ENCODE measurements at regions not wholly inside any gene's neighbourhood (a gene's known extent, or its start where the extent isn't known, plus 50 kb on each side); places are given as distances from the start of the nearest gene placed in this dataset.

DNA sequence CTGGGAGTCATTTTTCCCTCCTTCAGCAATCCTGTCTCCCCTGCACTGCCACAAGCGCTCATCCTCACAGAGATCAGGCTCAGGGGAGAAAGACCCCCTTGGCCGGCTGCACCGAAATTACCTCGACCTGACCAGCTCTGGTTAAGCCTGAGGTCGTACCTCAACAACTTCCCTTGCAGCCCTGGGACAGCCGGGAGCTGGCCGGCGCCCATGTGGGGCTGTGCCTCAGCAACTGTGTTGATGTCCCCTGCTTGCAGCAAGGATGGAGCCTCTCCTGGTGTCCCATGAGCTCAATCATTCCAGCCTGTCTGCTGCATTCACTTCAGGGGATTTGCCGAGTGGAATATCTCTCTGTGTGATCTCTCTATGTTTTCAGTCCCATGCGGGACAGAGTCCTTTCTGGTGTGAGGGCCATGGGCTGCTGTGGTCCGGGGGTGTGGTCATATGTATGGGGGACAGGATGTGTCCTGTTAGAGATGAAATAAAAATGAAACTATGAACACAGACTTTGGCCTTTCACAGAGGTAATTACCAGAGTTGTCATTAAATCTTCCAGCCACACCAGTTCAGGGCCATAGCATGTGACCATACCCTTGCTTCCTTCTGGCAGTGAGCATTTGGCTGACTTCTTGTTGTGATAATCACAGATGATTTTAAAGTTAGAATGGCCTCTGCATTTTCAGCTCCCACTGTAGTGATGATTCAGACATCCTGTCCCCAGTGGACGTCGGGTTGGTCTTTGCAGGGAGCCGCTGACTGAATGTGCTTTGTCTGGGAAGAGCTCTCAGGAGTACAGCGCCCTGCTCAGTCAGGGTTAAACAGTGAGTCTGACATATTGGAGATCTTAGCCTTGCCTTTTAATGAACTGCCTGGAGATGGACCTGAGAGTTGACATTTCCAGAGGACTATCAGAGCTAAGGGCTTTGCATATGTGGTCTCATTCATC lies 405.9 kb downstream of the AACS start:
- Histone ChIP-seq H3K36me3 (no peaks in the 10 kb centered on the region), H3K4me1 (no peaks in the 10 kb centered on the region), H3K9me3 (no peaks in the 10 kb centered on the region), H3K27ac (no peak overlapping the region), H3K4me3 (no peak overlapping the region), H3K27me3 (no peaks in the 10 kb centered on the region)
- intact Hi-C loops (cut with DNase I) = no loop called here
- WGBS, 2 donors = 54 to 60% methylated on average over 1 to 11 of the region's 15 CpGs
- TF ChIP-seq, protein P1, sequence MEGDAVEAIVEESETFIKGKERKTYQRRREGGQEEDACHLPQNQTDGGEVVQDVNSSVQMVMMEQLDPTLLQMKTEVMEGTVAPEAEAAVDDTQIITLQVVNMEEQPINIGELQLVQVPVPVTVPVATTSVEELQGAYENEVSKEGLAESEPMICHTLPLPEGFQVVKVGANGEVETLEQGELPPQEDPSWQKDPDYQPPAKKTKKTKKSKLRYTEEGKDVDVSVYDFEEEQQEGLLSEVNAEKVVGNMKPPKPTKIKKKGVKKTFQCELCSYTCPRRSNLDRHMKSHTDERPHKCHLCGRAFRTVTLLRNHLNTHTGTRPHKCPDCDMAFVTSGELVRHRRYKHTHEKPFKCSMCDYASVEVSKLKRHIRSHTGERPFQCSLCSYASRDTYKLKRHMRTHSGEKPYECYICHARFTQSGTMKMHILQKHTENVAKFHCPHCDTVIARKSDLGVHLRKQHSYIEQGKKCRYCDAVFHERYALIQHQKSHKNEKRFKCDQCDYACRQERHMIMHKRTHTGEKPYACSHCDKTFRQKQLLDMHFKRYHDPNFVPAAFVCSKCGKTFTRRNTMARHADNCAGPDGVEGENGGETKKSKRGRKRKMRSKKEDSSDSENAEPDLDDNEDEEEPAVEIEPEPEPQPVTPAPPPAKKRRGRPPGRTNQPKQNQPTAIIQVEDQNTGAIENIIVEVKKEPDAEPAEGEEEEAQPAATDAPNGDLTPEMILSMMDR (IDR thresholded peaks at IDR 0.05) = no peak
- no peak for TF ChIP-seq POLR2A (IDR thresholded peaks at IDR 0.05)
- no peak for DNase-seq

DNA sequence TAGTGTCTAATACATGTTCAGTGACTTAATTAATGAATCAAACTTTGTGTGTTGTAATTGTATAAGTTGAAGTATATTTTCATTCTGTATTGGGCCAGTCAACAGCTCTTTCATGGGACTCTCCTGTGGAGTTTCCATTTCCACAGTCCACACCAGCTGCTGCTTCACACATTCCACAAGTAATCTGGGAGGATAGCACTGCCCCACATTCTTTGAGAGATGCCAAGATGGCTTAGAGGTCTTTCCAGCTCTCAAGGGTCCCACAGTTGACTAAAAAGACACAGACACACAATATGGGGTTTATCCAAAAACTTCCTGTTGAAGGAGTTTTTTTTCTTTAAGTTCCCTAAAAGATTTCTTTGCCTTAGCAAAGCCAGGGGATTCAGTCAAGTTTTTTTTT lies 408.3 kb downstream of the AACS start:
- intact Hi-C loops (cut with DNase I) = no loop called here
- Histone ChIP-seq H3K27ac (no peak overlapping the region), H3K4me1 (no peaks in the 10 kb centered on the region), H3K27me3 (no peaks in the 10 kb centered on the region), H3K9me3 (no peaks in the 10 kb centered on the region), H3K4me3 (no peak overlapping the region), H3K36me3 (no peaks in the 10 kb centered on the region)
- no peak for DNase-seq
- TF ChIP-seq, protein P1 (IDR thresholded peaks at IDR 0.05) = no peak
- no peak for TF ChIP-seq POLR2A (IDR thresholded peaks at IDR 0.05)

DNA sequence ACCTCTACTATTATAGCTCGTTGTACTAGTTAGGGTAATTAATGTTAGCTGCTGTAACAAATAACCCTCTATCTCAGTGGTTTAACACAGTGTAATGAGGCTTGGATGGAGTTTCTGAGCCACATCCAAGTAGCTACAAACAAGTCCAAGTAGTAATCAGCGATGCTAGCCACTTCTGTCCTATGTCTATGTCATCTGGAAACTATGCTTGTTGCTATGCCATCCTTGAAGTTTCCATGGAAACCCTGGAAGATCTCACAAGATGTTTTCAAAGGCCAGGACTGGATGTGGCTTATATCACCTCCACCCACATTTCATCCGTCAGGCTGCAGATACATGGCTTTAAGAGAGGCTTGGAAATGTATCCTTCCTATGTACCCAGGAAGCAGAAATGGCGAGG lies 422.1 kb downstream of the AACS start:
- intact Hi-C loops (cut with DNase I) = no loop called here
- Histone ChIP-seq H3K4me3 (no peak overlapping the region), H3K9me3 (no peaks in the 10 kb centered on the region), H3K27me3 (no peaks in the 10 kb centered on the region), H3K27ac (no peak overlapping the region), H3K36me3 (no peaks in the 10 kb centered on the region), H3K4me1 (no peaks in the 10 kb centered on the region)
- no peak for TF ChIP-seq POLR2A (IDR thresholded peaks at IDR 0.05)
- TF ChIP-seq, protein P1 (IDR thresholded peaks at IDR 0.05) = no peak
- no peak for DNase-seq
- 77 to 78% methylated on average over 4 of the region's 4 CpGs for WGBS, 2 donors

DNA sequence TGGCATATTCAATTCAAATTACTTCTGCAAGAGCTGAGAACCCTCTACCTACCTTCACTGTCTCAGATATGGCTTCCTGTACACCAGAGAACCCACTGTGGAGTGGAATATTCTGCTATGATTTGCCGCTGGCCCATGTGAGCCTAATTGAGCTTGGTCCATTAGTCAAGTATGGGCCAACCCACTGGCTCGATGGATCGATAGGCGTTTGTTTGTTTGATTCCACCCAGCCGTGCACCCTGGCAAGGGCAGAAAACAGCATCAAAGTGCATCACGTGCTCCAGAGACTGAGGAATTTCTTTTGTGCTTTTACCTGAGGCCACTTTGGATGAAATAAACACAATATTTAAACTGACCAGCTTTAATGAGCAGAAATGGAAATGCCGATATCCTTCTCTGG lies 426.3 kb downstream of the AACS start:
- no peaks in the 10 kb centered on the region for H3K27me3 ChIP-seq
- intact Hi-C loops (cut with DNase I) = no loop called here
- no peaks in the 10 kb centered on the region for H3K36me3 ChIP-seq
- no peak for DNase-seq
- no peaks in the 10 kb centered on the region for H3K4me1 ChIP-seq
- H3K4me3 ChIP-seq = no peak overlapping the region
- TF ChIP-seq, protein P1 (IDR thresholded peaks at IDR 0.05) = no peak
- no peak for TF ChIP-seq POLR2A (IDR thresholded peaks at IDR 0.05)
- no peak overlapping the region for H3K27ac ChIP-seq
- WGBS, 2 donors = 76% methylated on average over 7 of the region's 7 CpGs
- H3K9me3 ChIP-seq = no peaks in the 10 kb centered on the region

DNA sequence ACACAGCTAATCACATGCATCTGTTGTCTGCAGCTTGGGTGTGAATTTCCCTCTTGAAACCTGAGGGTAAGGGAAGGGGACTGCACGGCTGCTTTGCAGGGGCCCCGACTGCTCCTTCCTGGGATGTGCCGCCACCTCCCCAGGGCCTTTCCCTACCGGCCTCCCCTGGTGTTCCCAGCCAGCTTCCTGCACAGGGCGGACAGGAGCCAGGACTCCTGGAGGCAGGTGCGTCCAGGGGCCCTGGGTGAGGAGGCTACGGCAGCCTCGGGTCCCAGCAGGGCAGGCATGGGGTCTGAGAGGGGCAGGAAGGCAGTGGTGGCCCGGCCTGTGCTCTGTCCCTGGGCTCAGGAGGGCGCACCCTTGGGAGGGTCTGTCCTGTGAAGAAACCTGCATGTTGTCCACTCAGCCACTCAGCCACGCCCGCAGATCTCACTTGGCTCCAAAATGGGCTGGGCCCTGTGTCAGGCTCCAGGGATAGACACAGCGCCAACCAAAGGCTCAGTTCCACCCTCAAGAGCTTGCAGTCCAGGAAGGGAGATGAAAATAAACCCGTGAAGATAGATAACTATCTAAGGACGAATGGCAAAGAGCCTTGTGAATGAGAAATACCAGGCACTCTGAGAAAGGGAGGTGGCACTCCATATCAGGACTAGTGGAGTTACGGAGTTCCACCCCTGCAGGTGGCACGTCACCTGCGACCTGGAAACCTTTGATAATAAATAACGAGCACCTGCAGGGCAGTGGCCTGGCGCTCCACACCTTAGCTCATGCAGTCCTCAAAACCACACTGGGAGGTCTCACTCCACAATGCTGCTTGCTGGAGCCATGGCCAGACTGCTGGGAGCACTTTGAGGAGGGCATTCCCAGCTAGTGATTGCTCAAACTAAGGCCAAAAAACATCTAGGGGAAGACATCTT lies 427.4 kb downstream of the AACS start:
- TF ChIP-seq, protein P1 (IDR thresholded peaks at IDR 0.05) = no peak
- TF ChIP-seq POLR2A (IDR thresholded peaks at IDR 0.05) = no peak
- Histone ChIP-seq H3K36me3 (no peaks in the 10 kb centered on the region), H3K4me1 (no peaks in the 10 kb centered on the region), H3K27me3 (no peaks in the 10 kb centered on the region), H3K9me3 (no peaks in the 10 kb centered on the region), H3K27ac (no peak overlapping the region), H3K4me3 (no peak overlapping the region)
- DNase-seq = no peak
- WGBS, 2 donors = 81% methylated on average over 9 to 12 of the region's 20 CpGs
- intact Hi-C loops (cut with DNase I) = no loop called here
